ENCODE measurements at regions not wholly inside any gene's neighbourhood (a gene's known extent, or its start where the extent isn't known, plus 50 kb on each side); places are given as distances from the start of the nearest gene placed in this dataset.

GRCh38 chr6:4004249-4004648 lies 74.7 kb downstream of the FAM217A start:
- no peak overlapping the region for H3K4me3 ChIP-seq (ENCODE audit: low read length in 2 of 2)
- no peak for DNase-seq (ENCODE audit: low read depth in 6 of 9, low spot score in 9 of 9)
- no peaks in the 10 kb centered on the region for H3K27me3 ChIP-seq (ENCODE audit: control insufficient read depth in 2 of 2, insufficient read depth in 1 of 2, low read length in 1 of 2)
- no peaks in the 10 kb centered on the region for H3K9me3 ChIP-seq (ENCODE audit: control insufficient read depth in 2 of 2, insufficient read depth in 1 of 2, low read length in 1 of 2)
- H3K4me1 ChIP-seq (ENCODE audit: control insufficient read depth in 2 of 2, insufficient read depth in 2 of 2, low read length in 2 of 2) = peaks cover 2 to 3% of the 10 kb centered on the region in 2 donors
- no peak overlapping the region for H3K27ac ChIP-seq (ENCODE audit: low read depth in 1 of 2, low read length in 1 of 2)
- H3K36me3 ChIP-seq (ENCODE audit: control insufficient read depth in 2 of 2, insufficient read depth in 2 of 2, low read length in 1 of 2) = peaks cover 0 to 6% of the 10 kb centered on the region in 2 donors
- 95% methylated on average over 3 of the region's 3 CpGs for WGBS

- Histone ChIP-seq H3K27ac (ENCODE audit: low read depth in 1 of 2, low read length in 1 of 2) (no peak overlapping the region), H3K4me1 (ENCODE audit: control insufficient read depth in 2 of 2, insufficient read depth in 2 of 2, low read length in 2 of 2) (peaks cover 0 to 5% of the 10 kb centered on the region in 2 donors), H3K9me3 (ENCODE audit: control insufficient read depth in 2 of 2, insufficient read depth in 1 of 2, low read length in 1 of 2) (no peaks in the 10 kb centered on the region), H3K36me3 (ENCODE audit: control insufficient read depth in 2 of 2, insufficient read depth in 2 of 2, low read length in 1 of 2) (peaks cover 1 to 9% of the 10 kb centered on the region in 2 donors), H3K4me3 (ENCODE audit: low read length in 2 of 2) (no peak overlapping the region), H3K27me3 (ENCODE audit: control insufficient read depth in 2 of 2, insufficient read depth in 1 of 2, low read length in 1 of 2) (no peaks in the 10 kb centered on the region)
- WGBS = 81% methylated on average over 3 of the region's 3 CpGs
- peak in 4 of 9 donors; percentile 21 to 65 (median 34) for DNase-seq (ENCODE audit: low read depth in 6 of 9, low spot score in 9 of 9)
Measured at GRCh38 chr6:4008324-4009047, 70.5 kb downstream of the FAM217A start.

GRCh38 chr6:4009486-4009885 lies 69.5 kb downstream of the FAM217A start:
- Histone ChIP-seq H3K27ac (ENCODE audit: low read depth in 1 of 2, low read length in 1 of 2) (no peak overlapping the region), H3K4me1 (ENCODE audit: control insufficient read depth in 2 of 2, insufficient read depth in 2 of 2, low read length in 2 of 2) (peaks cover 0 to 5% of the 10 kb centered on the region in 2 donors), H3K36me3 (ENCODE audit: control insufficient read depth in 2 of 2, insufficient read depth in 2 of 2, low read length in 1 of 2) (peaks cover 10 to 17% of the 10 kb centered on the region in 2 donors), H3K9me3 (ENCODE audit: control insufficient read depth in 2 of 2, insufficient read depth in 1 of 2, low read length in 1 of 2) (no peaks in the 10 kb centered on the region), H3K27me3 (ENCODE audit: control insufficient read depth in 2 of 2, insufficient read depth in 1 of 2, low read length in 1 of 2) (no peaks in the 10 kb centered on the region), H3K4me3 (ENCODE audit: low read length in 2 of 2) (no peak overlapping the region)
- no peak for DNase-seq (ENCODE audit: low read depth in 6 of 9, low spot score in 9 of 9)
- WGBS = 98% methylated on average over 8 of the region's 8 CpGs

- Histone ChIP-seq H3K4me3 (ENCODE audit: low read length in 2 of 2) (no peak overlapping the region), H3K27ac (ENCODE audit: low read depth in 1 of 2, low read length in 1 of 2) (no peak overlapping the region), H3K36me3 (ENCODE audit: control insufficient read depth in 2 of 2, insufficient read depth in 2 of 2, low read length in 1 of 2) (peaks cover 10 to 17% of the 10 kb centered on the region in 2 donors), H3K4me1 (ENCODE audit: control insufficient read depth in 2 of 2, insufficient read depth in 2 of 2, low read length in 2 of 2) (peaks cover 0 to 5% of the 10 kb centered on the region in 2 donors), H3K9me3 (ENCODE audit: control insufficient read depth in 2 of 2, insufficient read depth in 1 of 2, low read length in 1 of 2) (no peaks in the 10 kb centered on the region), H3K27me3 (ENCODE audit: control insufficient read depth in 2 of 2, insufficient read depth in 1 of 2, low read length in 1 of 2) (no peaks in the 10 kb centered on the region)
- WGBS = 96% methylated on average over 2 of the region's 2 CpGs
- DNase-seq (ENCODE audit: low read depth in 6 of 9, low spot score in 9 of 9) = no peak
Measured at GRCh38 chr6:4010048-4010447, 68.9 kb downstream of the FAM217A start.

- Histone ChIP-seq H3K4me1 (ENCODE audit: control insufficient read depth in 2 of 2, insufficient read depth in 2 of 2, low read length in 2 of 2) (peaks cover 0 to 5% of the 10 kb centered on the region in 2 donors), H3K36me3 (ENCODE audit: control insufficient read depth in 2 of 2, insufficient read depth in 2 of 2, low read length in 1 of 2) (peaks cover 10 to 17% of the 10 kb centered on the region in 2 donors), H3K27ac (ENCODE audit: low read depth in 1 of 2, low read length in 1 of 2) (peak overlapping the region in 1 of 2 donors; percentile 34), H3K4me3 (ENCODE audit: low read length in 2 of 2) (no peak overlapping the region), H3K9me3 (ENCODE audit: control insufficient read depth in 2 of 2, insufficient read depth in 1 of 2, low read length in 1 of 2) (no peaks in the 10 kb centered on the region), H3K27me3 (ENCODE audit: control insufficient read depth in 2 of 2, insufficient read depth in 1 of 2, low read length in 1 of 2) (no peaks in the 10 kb centered on the region)
- peak in 2 of 9 donors; percentile 16 to 53 for DNase-seq (ENCODE audit: low read depth in 6 of 9, low spot score in 9 of 9)
- 47% methylated on average over 3 of the region's 3 CpGs for WGBS
Measured at GRCh38 chr6:4010689-4011090, 68.2 kb downstream of the FAM217A start.

- H3K27ac ChIP-seq (ENCODE audit: low read depth in 1 of 2, low read length in 1 of 2) = no peak overlapping the region
- H3K27me3 ChIP-seq (ENCODE audit: control insufficient read depth in 2 of 2, insufficient read depth in 1 of 2, low read length in 1 of 2) = no peaks in the 10 kb centered on the region
- H3K9me3 ChIP-seq (ENCODE audit: control insufficient read depth in 2 of 2, insufficient read depth in 1 of 2, low read length in 1 of 2) = no peaks in the 10 kb centered on the region
- H3K36me3 ChIP-seq (ENCODE audit: control insufficient read depth in 2 of 2, insufficient read depth in 2 of 2, low read length in 1 of 2) = peaks cover 10 to 17% of the 10 kb centered on the region in 2 donors
- H3K4me3 ChIP-seq (ENCODE audit: low read length in 2 of 2) = no peak overlapping the region
- no peak for DNase-seq (ENCODE audit: low read depth in 6 of 9, low spot score in 9 of 9)
- peaks cover 2 to 5% of the 10 kb centered on the region in 2 donors for H3K4me1 ChIP-seq (ENCODE audit: control insufficient read depth in 2 of 2, insufficient read depth in 2 of 2, low read length in 2 of 2)
- 71% methylated on average over 2 of the region's 2 CpGs for WGBS
Measured at GRCh38 chr6:4012826-4013225, 66.1 kb downstream of the FAM217A start.

- Histone ChIP-seq H3K27ac (ENCODE audit: low read depth in 1 of 2, low read length in 1 of 2) (peak overlapping the region in 1 of 2 donors; percentile 98), H3K36me3 (ENCODE audit: control insufficient read depth in 2 of 2, insufficient read depth in 2 of 2, low read length in 1 of 2) (peaks cover 10 to 15% of the 10 kb centered on the region in 2 donors), H3K4me1 (ENCODE audit: control insufficient read depth in 2 of 2, insufficient read depth in 2 of 2, low read length in 2 of 2) (peaks cover 11 to 17% of the 10 kb centered on the region in 2 donors), H3K4me3 (ENCODE audit: low read length in 2 of 2) (peak overlapping the region; percentile 75 to 77), H3K9me3 (ENCODE audit: control insufficient read depth in 2 of 2, insufficient read depth in 1 of 2, low read length in 1 of 2) (no peaks in the 10 kb centered on the region), H3K27me3 (ENCODE audit: control insufficient read depth in 2 of 2, insufficient read depth in 1 of 2, low read length in 1 of 2) (no peaks in the 10 kb centered on the region)
- peak in 2 of 9 donors; percentile 37 to 53 for DNase-seq (ENCODE audit: low read depth in 6 of 9, low spot score in 9 of 9)
- 8% methylated on average over 2 of the region's 2 CpGs for whole genome bisulfite sequencing
Measured at GRCh38 chr6:4017058-4017739, 61.7 kb downstream of the FAM217A start.

GRCh38 chr6:4017834-4018170 lies 61.1 kb downstream of the FAM217A start:
- peak in 2 of 9 donors; percentile 67 to 80 for DNase-seq (ENCODE audit: low read depth in 6 of 9, low spot score in 9 of 9)
- H3K36me3 ChIP-seq (ENCODE audit: control insufficient read depth in 2 of 2, insufficient read depth in 2 of 2, low read length in 1 of 2) = peaks cover 10 to 11% of the 10 kb centered on the region in 2 donors
- H3K4me1 ChIP-seq (ENCODE audit: control insufficient read depth in 2 of 2, insufficient read depth in 2 of 2, low read length in 2 of 2) = peaks cover 14 to 17% of the 10 kb centered on the region in 2 donors
- H3K27ac ChIP-seq (ENCODE audit: low read depth in 1 of 2, low read length in 1 of 2) = peak overlapping the region; percentile 98
- no peaks in the 10 kb centered on the region for H3K27me3 ChIP-seq (ENCODE audit: control insufficient read depth in 2 of 2, insufficient read depth in 1 of 2, low read length in 1 of 2)
- whole genome bisulfite sequencing = under 1% methylated on average over 9 of the region's 9 CpGs
- H3K9me3 ChIP-seq (ENCODE audit: control insufficient read depth in 2 of 2, insufficient read depth in 1 of 2, low read length in 1 of 2) = no peaks in the 10 kb centered on the region
- peak overlapping the region; percentile 75 to 77 for H3K4me3 ChIP-seq (ENCODE audit: low read length in 2 of 2)
